Left hindlimb (tissue), 1 donor: ENCODE measurements at regions not wholly inside any gene's neighbourhood (a gene's known extent, or its start where the extent isn't known, plus 50 kb on each side); places are given as distances from the start of the nearest gene placed in this dataset.

Experiments
- DNase-seq: peaks from one replicate; pipeline ENCODE4 v3.0.0-alpha.2; 2018

- DNase-seq, result no peak
Observed at GRCh38 chr13:77480066-77480465, 55.4 kb upstream of the SCEL start.

DNA sequence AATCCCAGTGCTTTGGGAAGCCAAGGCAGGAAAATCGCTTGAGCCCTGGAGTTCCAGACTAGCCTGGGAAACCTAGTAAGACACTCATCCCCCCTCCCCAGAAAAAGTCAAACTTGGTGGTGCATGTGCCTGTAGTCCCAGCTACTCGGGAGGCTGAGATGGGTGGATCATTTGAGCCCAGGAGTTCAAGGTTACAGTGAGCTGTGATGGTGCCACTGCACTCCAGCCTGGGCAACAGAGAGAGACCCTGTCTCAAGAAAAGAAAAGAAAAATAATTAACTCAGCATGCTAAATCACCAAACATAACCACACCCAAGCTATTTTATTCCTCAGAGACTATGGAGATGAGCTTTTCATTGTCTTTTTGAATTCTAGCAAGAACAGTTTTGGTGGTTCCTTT lies 56.2 kb upstream of the SCEL start:
- no peak for DNase-seq

DNA sequence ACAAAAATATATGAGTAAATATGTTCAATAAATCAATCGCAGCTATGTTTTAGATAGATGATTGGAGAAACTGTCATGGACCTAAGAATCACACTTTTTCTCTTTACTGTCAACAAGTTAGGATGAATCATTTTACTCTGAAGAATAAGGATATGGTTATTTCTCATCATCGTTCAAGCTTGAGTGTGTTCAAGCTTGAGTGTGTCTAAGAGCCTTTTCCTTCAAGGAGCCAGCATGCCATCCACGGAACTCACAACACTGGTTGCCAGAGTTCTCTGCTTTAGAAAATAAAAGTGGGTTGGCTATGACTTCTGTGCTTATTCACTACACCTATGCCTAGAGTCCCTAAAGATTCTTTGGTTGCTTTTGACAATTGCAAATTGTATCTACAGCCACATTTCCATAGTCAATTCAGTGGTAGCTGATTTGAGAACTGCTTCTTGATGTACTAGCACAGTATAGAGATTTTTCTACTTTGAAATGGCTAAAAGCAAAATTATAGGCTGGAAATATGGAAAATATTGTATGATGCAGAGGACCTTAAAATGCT lies 58.1 kb upstream of the SCEL start:
- no peak for DNase-seq

DNA sequence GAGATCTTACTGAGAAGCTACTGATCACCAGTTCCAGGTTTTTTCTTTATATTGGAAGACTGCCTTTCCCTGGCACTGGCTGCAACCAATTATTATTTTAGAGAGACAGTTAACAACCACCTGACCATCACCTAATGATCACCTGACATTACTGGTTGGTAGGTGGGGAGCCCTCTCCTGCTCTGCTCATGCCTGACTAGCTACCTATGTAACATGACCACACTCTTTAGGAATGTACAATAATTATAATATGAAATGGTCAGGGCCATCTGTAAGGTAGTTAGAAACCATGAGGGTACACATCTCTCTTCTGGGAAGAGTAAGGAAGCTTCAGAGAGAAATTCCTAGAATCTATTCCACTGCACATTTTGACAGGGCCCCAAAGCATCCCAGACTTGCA lies 59.0 kb upstream of the SCEL start:
- DNase-seq, result no peak

GRCh38 chr13:77475345-77476084 lies 60.0 kb upstream of the SCEL start:
- no peak for DNase-seq

GRCh38 chr13:77470986-77471385 lies 64.5 kb upstream of the SCEL start:
- DNase-seq, result no peak

DNA sequence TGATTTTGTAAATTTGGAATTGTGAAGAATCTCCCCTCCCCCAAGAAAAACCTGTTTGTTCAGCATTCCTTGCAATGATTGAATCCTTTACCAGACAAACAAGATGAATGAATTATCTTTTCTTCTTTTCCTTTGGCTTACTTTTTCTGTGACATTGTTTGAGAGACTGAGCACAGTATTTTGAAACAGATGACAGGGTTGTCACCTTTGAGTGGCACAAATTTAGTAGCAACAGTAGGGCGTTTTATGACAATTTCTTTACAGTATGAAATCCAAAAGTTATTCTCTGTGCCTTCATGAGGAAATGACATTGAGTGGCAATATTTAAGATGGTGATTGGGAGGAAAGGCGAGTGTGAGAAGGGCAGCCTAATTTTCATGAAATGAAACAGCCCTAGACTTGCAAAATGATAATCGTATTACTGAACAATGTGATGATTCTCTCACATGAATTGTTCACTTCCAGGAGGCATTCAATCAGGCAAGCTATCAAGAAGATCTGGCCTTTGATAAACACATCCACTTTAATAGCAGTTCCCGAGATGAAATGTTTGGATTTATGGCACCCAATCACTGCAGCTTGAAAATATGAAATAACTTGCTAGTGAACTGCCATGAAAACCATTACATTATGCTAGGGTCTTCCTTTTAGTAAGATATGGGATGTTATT lies 68.6 kb upstream of the SCEL start:
- DNase-seq, result no peak

DNA sequence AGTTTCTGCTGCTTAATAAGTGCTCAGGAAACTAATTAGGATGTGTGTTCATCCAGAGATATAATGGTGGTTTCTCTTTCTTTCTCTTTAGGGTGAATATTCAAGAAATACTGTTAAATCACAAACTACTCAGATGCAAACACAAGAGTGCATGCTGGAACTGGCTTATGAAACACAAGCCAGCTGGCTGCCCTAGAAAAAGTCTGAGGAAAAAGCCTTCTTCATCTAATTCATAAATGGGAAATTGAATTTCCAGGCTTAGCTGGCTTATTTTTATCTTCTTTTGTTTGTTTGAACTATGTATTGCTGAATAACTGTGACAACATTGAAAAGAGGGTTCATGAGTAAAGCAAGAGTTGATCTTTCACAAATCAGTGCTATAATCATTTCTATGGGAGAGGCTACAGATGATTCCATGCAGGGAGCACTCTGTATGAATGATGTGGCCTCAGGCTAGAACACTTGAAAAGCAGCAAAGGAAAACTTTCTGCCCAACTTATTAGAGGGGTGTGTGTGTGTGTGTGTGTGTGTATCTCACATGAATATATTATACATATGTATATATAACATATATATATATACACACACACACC lies 69.8 kb upstream of the SCEL start:
- DNase-seq, result no peak

DNA sequence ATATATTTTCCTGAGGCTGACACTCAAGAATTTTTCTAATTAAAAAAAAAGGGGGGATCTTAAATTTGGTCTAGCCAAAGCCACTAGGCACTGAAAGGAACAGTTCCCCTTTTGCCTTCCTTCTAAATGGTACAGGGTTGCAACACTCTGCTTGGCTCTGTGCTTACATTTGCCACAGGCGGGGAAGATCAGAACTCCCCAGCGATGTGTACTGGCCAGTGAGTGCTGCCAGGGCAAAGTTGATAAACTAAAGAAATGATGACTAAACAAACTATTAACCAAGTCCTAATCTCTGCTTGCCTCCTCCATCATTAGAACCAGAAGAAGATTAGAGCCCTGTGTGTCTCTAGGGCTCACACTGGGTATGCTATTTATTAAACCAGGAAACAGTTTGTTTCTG lies 75.3 kb upstream of the SCEL start:
- DNase-seq, result no peak

DNA sequence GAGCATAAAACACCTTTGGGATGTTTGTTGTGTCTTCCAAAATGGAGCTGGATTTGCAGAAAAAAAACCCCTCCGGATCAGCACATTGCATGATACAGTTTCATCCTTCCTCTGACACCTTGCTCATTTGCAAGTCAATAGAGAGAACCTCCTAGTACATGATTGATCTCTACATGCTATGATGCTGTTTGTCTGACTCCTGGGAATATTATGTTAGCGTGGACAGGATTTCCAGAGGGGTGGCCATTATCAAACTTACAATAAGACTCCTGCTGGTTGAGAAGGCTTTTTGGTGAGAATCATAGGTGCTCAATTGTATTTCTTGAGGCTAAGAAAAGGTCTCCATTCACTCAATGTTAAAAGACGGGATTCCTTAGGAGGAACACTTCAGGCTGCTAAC lies 75.9 kb upstream of the SCEL start:
- no peak for DNase-seq

GRCh38 chr13:77458736-77459135 lies 76.8 kb upstream of the SCEL start:
- DNase-seq, result no peak

- no peak for DNase-seq
Observed at GRCh38 chr13:77457966-77458365, 77.5 kb upstream of the SCEL start.

GRCh38 chr13:77456271-77456670 lies 79.2 kb upstream of the SCEL start:
- DNase-seq, result no peak

GRCh38 chr13:77449265-77449664 lies 86.2 kb upstream of the SCEL start:
- DNase-seq, result no peak

GRCh38 chr13:77448689-77449088 lies 86.8 kb upstream of the SCEL start:
- no peak for DNase-seq

- no peak for DNase-seq
Observed at GRCh38 chr13:77443511-77443910, 92.0 kb upstream of the SCEL start.

DNA sequence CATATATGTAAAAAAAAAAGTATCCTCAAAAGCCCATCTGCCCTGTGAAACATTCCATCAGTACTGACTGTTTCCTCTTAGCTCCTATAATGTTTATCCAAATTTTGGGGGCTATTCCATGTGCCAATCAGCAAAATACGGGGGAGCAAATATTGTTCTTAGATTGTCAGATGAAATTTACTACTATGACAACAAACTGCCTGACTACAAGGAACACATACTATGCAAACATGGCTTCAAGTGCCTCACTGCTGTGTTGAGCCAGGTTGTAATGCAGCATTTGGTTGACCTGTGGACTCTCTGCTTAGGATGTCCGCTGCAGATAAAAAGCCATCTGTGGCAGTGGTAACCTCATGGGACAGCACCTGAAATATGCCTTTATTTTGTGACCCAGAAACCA lies 98.2 kb upstream of the SCEL start:
- DNase-seq, result no peak

DNA sequence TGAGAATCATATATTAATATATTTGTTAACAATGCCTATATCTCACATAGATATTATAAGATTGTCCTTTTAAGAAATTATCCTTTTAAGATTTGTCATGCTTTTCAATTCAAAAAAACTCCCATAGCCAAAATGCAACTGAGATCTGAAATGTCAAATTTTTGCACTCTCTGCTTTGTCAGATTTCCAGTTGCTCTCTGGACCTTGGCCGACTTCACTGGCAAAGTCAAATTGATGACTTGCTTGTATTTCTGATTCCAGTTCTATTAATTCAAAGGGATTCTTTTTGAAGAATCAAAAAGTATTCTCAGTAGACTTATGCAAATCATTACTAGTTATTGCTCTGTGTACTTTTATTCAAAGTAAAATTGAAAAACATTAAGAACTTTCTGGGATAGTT lies 101.2 kb upstream of the SCEL start:
- no peak for DNase-seq

DNA sequence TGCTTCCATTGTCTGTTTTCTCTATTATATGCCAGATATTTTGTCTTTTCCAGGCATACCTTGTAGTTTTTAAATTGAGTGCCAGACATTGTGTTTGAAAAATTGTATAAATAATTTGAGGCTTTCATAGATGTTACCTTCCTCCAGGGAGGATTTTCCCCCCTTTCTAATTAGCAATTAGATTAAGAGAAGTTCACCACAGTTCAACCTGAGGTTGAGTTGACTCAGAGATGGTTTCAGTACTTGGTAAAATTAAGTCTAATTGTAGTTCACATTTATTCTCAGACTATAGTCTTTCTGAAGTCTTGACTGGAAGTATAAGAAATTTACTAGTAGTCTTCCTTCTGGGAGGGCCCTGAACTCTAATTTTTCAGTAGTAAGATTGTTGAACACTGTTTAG lies 104.1 kb upstream of the SCEL start:
- DNase-seq, result no peak

GRCh38 chr13:77430377-77430951 lies 103.6 kb upstream of the MYCBP2 start:
- DNase-seq, result no peak

GRCh38 chr13:77429320-77430142 lies 102.6 kb upstream of the MYCBP2 start:
- DNase-seq, result peak; percentile 36

- no peak for DNase-seq
Observed at GRCh38 chr13:77425705-77426104, 98.8 kb upstream of the MYCBP2 start.

GRCh38 chr13:77423296-77423695 lies 96.4 kb upstream of the MYCBP2 start:
- DNase-seq, result no peak
